ENCODE measurements at regions not wholly inside any gene's neighbourhood (a gene's known extent, or its start where the extent isn't known, plus 50 kb on each side); places are given as distances from the start of the nearest gene placed in this dataset.

- DNase-seq (ENCODE audit: low read depth in 1 of 2, low spot score in 1 of 2) = no peak
- TF ChIP-seq SPI1 (IDR thresholded peaks at IDR 0.05; ENCODE audit: borderline replicate concordance, low read depth) = no peak
- TF ChIP-seq POLR2AphosphoS5 (IDR thresholded peaks at IDR 0.05; ENCODE audit: low read depth) = no peak
- no peak for TF ChIP-seq GABPA (IDR thresholded peaks at IDR 0.05; ENCODE audit: low read depth)
- TF ChIP-seq CTCF (IDR thresholded peaks at IDR 0.05; ENCODE audit: insufficient read depth, low read length) = no peak
- TF ChIP-seq REST (IDR thresholded peaks at IDR 0.05; ENCODE audit: insufficient replicate concordance, low read depth) = no peak
- no peak overlapping the region for H3K4me3 ChIP-seq (replicated peaks; ENCODE audit: insufficient read depth, low read length)
- H3K27ac ChIP-seq (replicated peaks) = no peak overlapping the region
- peaks cover 3% of the 10 kb centered on the region for H3K27me3 ChIP-seq (ENCODE audit: insufficient read depth, poor library complexity, severe bottlenecking)
These were observed 406.9 kb downstream of the TMEM121 start for GRCh38 chr14:105933238-105933637.

- Histone ChIP-seq H3K27me3 (ENCODE audit: insufficient read depth, poor library complexity, severe bottlenecking) (peaks cover 3% of the 10 kb centered on the region), H3K27ac (replicated peaks) (no peak overlapping the region), H3K4me3 (replicated peaks; ENCODE audit: insufficient read depth, low read length) (no peak overlapping the region)
- no peak for DNase-seq (ENCODE audit: low read depth in 1 of 2, low spot score in 1 of 2)
- TF ChIP-seq POLR2AphosphoS5 (IDR thresholded peaks at IDR 0.05; ENCODE audit: low read depth) (no peak), REST (IDR thresholded peaks at IDR 0.05; ENCODE audit: insufficient replicate concordance, low read depth) (no peak), GABPA (IDR thresholded peaks at IDR 0.05; ENCODE audit: low read depth) (no peak), SPI1 (IDR thresholded peaks at IDR 0.05; ENCODE audit: borderline replicate concordance, low read depth) (no peak), CTCF (IDR thresholded peaks at IDR 0.05; ENCODE audit: insufficient read depth, low read length) (no peak)
These were observed 409.0 kb downstream of the TMEM121 start for GRCh38 chr14:105935384-105935783.

GRCh38 chr14:105937253-105938054 is 411.1 kb downstream of the TMEM121 start:
- Histone ChIP-seq H3K4me3 (replicated peaks; ENCODE audit: insufficient read depth, low read length) (no peak overlapping the region), H3K27me3 (ENCODE audit: insufficient read depth, poor library complexity, severe bottlenecking) (peaks cover under 1% of the 10 kb centered on the region), H3K27ac (replicated peaks) (no peak overlapping the region)
- no peak for DNase-seq (ENCODE audit: low read depth in 1 of 2, low spot score in 1 of 2)
- TF ChIP-seq GABPA (IDR thresholded peaks at IDR 0.05; ENCODE audit: low read depth) (no peak), SPI1 (IDR thresholded peaks at IDR 0.05; ENCODE audit: borderline replicate concordance, low read depth) (no peak), POLR2AphosphoS5 (IDR thresholded peaks at IDR 0.05; ENCODE audit: low read depth) (no peak), REST (IDR thresholded peaks at IDR 0.05; ENCODE audit: insufficient replicate concordance, low read depth) (no peak), CTCF (IDR thresholded peaks at IDR 0.05; ENCODE audit: insufficient read depth, low read length) (no peak)
